WTC11 (cell line): ENCODE measurements at regions not wholly inside any gene's neighbourhood (a gene's known extent, or its start where the extent isn't known, plus 50 kb on each side); places are given as distances from the start of the nearest gene placed in this dataset.
"Not testable (repeated sequence)": the region's sequence is repeated elsewhere in the genome, so short reads cannot be mapped to it uniquely, and the experiment has no call there.

Source experiments
- ATAC-seq: fragments of 200-7000 bp; cut with Tn5 transposase; 2 replicates; pipeline ENCODE4 v1.10.0; 2021; ENCODE audit warnings: mild to moderate bottlenecking, moderate library complexity
- CTCF ChIA-PET: fragments of 300-600 bp; sonication (Branson Sonifier 250); formaldehyde crosslinking; loops from one replicate; lab custom pipeline; 2021; ENCODE audit warnings: antibody characterized with exemption; lab: Charles Lee
- POLR2A ChIA-PET: fragments of 350-600 bp; sonication (Branson Sonifier 250); formaldehyde crosslinking; loops from one replicate; lab custom pipeline; 2021; ENCODE audit warnings: antibody characterized with exemption; lab: Charles Lee
- DNase-seq: peaks from one replicate; pipeline ENCODE4 v3.0.0; 2021; ENCODE audit warnings: low spot score
- H3K27ac Mint-ChIP-seq: 2 replicates; pipeline ENCODE4 v1.8.0; 2021; ENCODE audit warnings: mixed read lengths
- H3K27me3 Mint-ChIP-seq: 2 replicates; pipeline ENCODE4 v1.8.0; 2021; ENCODE audit warnings: low read depth, mild to moderate bottlenecking, moderate library complexity, mixed read lengths
- H3K36me3 Mint-ChIP-seq: 2 replicates; pipeline ENCODE4 v1.8.0; 2021; ENCODE audit warnings: mixed read lengths
- H3K4me1 Mint-ChIP-seq: 2 replicates; pipeline ENCODE4 v1.8.0; 2022; ENCODE audit warnings: mixed read lengths
- H3K4me3 Mint-ChIP-seq: 2 replicates; pipeline ENCODE4 v1.8.0; 2021; ENCODE audit warnings: mild to moderate bottlenecking, moderate library complexity, mixed read lengths
- H3K9me3 Mint-ChIP-seq: 2 replicates; pipeline ENCODE4 v1.8.0; 2021; ENCODE audit warnings: mixed read lengths
- CREB1 ChIP-seq: sonication (generic); formaldehyde crosslinking; IDR thresholded peaks from 2 replicates; pipeline ENCODE4 v1.8.0; 2023; ENCODE audit warnings: mild to moderate bottlenecking, missing genetic modification reagents
- ELF4 ChIP-seq: sonication (generic); formaldehyde crosslinking; IDR thresholded peaks from 2 replicates; pipeline ENCODE4 v1.8.1; 2022; ENCODE audit warnings: low read depth, mild to moderate bottlenecking, moderate library complexity, missing genetic modification reagents
- FOXK1 ChIP-seq: sonication (generic); formaldehyde crosslinking; IDR thresholded peaks from 2 replicates; pipeline ENCODE4 v1.8.0; 2022; ENCODE audit warnings: mild to moderate bottlenecking, moderate library complexity, missing genetic modification reagents
- GTF2I ChIP-seq: fragments of 250-450 bp; sonication (Bioruptor Pico); conservative IDR thresholded peaks from 2 replicates; pipeline ENCODE4 v1.4.0; 2021; ENCODE audit warnings: mild to moderate bottlenecking
- IRF2 ChIP-seq: sonication (generic); formaldehyde crosslinking; IDR thresholded peaks from 2 replicates; pipeline ENCODE4 v1.8.0; 2022; ENCODE audit warnings: low read depth, missing genetic modification reagents, borderline replicate concordance
- JAZF1 ChIP-seq: fragments of 250-450 bp; sonication (Bioruptor Pico); IDR thresholded peaks from 2 replicates; pipeline ENCODE4 v1.9.0; 2021; ENCODE audit warnings: moderate library complexity, mild to moderate bottlenecking, inconsistent platforms
- KAT7 ChIP-seq: sonication (generic); formaldehyde crosslinking; IDR thresholded peaks from 2 replicates; pipeline ENCODE4 v1.8.1; 2023; ENCODE audit warnings: missing genetic modification reagents, mild to moderate bottlenecking, borderline replicate concordance
- NFATC4 ChIP-seq: fragments of 250-450 bp; sonication (Bioruptor Pico); IDR thresholded peaks from 2 replicates; pipeline ENCODE4 v1.9.0; 2021; ENCODE audit warnings: mild to moderate bottlenecking
- NFYB ChIP-seq: sonication (generic); formaldehyde crosslinking; conservative IDR thresholded peaks from 2 replicates; pipeline ENCODE4 v1.8.0; 2022; ENCODE audit warnings: low read depth, missing genetic modification reagents
- PRRX2 ChIP-seq: fragments of 250-450 bp; sonication (Bioruptor Pico); IDR thresholded peaks from 2 replicates; pipeline ENCODE4 v1.8.0; 2021; ENCODE audit warnings: mild to moderate bottlenecking
- RORB ChIP-seq: fragments of 250-450 bp; sonication (Bioruptor Pico); IDR thresholded peaks from 2 replicates; pipeline ENCODE4 v1.9.0; 2021; ENCODE audit warnings: mild to moderate bottlenecking
- TEAD1 ChIP-seq: sonication (generic); formaldehyde crosslinking; IDR thresholded peaks from 2 replicates; pipeline ENCODE4 v1.8.0; 2022; ENCODE audit warnings: mild to moderate bottlenecking, missing genetic modification reagents
- TEAD4 ChIP-seq: sonication (generic); formaldehyde crosslinking; IDR thresholded peaks from 2 replicates; pipeline ENCODE4 v1.8.0; 2022; ENCODE audit warnings: mild to moderate bottlenecking, missing genetic modification reagents
- ZNF232 ChIP-seq: sonication (generic); formaldehyde crosslinking; IDR thresholded peaks from 2 replicates; pipeline ENCODE4 v1.8.0; 2022; ENCODE audit warnings: mild to moderate bottlenecking, missing genetic modification reagents
- ZNF423 ChIP-seq: fragments of 250-450 bp; sonication (Bioruptor Pico); IDR thresholded peaks from 2 replicates; pipeline ENCODE4 v2.1.2; 2022; ENCODE audit warnings: mild to moderate bottlenecking, moderate library complexity
- TF ChIP-seq, protein P1 (sequence below): sonication (generic); formaldehyde crosslinking; IDR thresholded peaks from 2 replicates; pipeline ENCODE4 v1.8.1; 2022; ENCODE audit warnings: mild to moderate bottlenecking, missing genetic modification reagents, moderate library complexity, borderline replicate concordance
- TF ChIP-seq, protein P2 (sequence below): sonication (generic); formaldehyde crosslinking; IDR thresholded peaks from 2 replicates; pipeline ENCODE4 v1.8.0; 2022; ENCODE audit warnings: mild to moderate bottlenecking, missing genetic modification reagents
- TF ChIP-seq, protein P3 (sequence below): sonication (generic); formaldehyde crosslinking; conservative IDR thresholded peaks from 2 replicates; pipeline ENCODE4 v1.8.1; 2022; ENCODE audit warnings: mild to moderate bottlenecking, missing genetic modification reagents
- TF ChIP-seq, protein P4 (sequence below): sonication (generic); formaldehyde crosslinking; IDR thresholded peaks from 2 replicates; pipeline ENCODE4 v1.8.1; 2022; ENCODE audit warnings: mild to moderate bottlenecking, moderate library complexity, missing genetic modification reagents
- TF ChIP-seq, protein P5 (sequence below): sonication (generic); formaldehyde crosslinking; IDR thresholded peaks from 2 replicates; pipeline ENCODE4 v1.8.1; 2023; ENCODE audit warnings: mild to moderate bottlenecking, moderate library complexity, missing genetic modification reagents

DNA sequence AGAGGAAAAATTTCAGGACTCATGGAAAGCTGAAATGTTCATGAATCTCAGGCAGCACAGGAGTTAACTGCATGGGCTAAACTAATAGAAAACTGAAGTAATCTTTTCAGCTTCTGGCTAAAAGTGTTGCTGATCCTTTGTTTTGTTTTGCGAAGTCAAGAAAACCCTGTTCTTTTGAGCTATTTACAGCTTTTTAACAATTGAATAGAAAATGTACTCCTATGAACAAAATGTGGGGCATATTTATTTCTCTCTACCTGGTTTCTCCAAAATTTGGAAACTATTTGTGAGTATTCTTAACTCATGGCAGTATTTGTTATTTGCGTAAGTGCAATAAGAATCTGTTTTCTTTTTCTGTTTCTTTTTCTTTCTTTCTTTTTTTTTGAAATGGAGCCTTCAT, 818.8 kb upstream of the CITED2 start:
- Mint-ChIP-seq H3K4me3 (no peak overlapping the region), H3K4me1 (no peaks in the 10 kb centered on the region), H3K27me3 (no peaks in the 10 kb centered on the region; the same call in 1 of the 2 replicates), H3K27ac (no peak overlapping the region), H3K36me3 (peaks cover 78% of the 10 kb centered on the region), H3K9me3 (peaks cover 91% of the 10 kb centered on the region)
- POLR2A ChIA-PET, result no interaction called here
- CTCF ChIA-PET, result no interaction called here
- DNase-seq (no peak), ATAC-seq (no peak)
- TF ChIP-seq ELF4 (no peak), PRRX2 (CRISPR knock-in tag) (no peak), KAT7 (CRISPR knock-in tag) (no peak), ZNF423 (CRISPR knock-in tag) (no peak)
- TF ChIP-seq, protein P1, sequence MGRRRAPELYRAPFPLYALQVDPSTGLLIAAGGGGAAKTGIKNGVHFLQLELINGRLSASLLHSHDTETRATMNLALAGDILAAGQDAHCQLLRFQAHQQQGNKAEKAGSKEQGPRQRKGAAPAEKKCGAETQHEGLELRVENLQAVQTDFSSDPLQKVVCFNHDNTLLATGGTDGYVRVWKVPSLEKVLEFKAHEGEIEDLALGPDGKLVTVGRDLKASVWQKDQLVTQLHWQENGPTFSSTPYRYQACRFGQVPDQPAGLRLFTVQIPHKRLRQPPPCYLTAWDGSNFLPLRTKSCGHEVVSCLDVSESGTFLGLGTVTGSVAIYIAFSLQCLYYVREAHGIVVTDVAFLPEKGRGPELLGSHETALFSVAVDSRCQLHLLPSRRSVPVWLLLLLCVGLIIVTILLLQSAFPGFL, result no peak

DNA sequence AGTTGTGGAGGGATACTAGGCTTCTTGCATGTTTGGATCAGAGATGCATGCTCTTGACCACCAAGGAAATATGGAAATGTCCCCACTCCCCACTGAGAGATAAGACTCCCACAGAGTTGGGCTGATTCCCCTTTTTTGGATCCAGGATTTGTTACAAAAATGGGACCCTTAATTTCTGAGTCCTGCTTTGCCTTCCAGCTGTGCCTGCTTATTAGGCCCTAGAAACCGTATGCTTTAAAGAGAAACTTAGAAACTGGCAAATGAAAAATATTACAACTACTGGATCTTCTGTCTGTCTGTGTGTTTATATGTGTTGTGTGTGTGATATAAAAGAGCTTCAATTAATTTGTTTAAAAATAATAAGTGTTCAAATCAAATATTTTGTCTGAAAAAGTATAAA, 817.6 kb upstream of the CITED2 start:
- Mint-ChIP-seq H3K27me3 (no peaks in the 10 kb centered on the region; the same call in 1 of the 2 replicates), H3K9me3 (peaks cover 95% of the 10 kb centered on the region)
- no peak for DNase-seq

DNA sequence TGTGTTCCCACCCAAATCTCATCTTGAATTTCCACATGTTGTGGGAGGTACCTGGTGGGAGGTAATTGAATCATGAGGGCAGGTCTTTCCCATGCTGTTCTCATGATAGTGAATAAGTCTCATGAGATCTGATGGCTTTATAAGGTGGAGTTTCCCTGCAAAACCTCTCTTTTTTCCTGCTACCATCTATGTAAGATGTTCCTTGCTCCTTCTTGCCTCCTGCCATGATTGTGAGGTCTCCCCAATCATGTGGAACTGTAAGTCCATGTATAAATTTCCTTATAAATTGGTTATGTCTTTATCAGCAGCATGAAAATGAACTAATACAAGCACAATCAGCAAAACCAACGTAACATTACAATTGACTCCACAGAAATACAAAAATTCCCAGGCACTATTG, 814.8 kb upstream of the CITED2 start:
- not testable (repeated sequence) for H3K27ac Mint-ChIP-seq

More for the DNA sequence above, 817.6 kb upstream of the CITED2 start:
- POLR2A ChIA-PET, result no interaction called here
- ATAC-seq, result no peak
- no peaks in the 10 kb centered on the region for H3K4me1 Mint-ChIP-seq
- CTCF ChIA-PET, result no interaction called here
- TF ChIP-seq ZNF232 (no peak), TEAD4 (CRISPR knock-in tag) (no peak), FOXK1 (CRISPR knock-in tag) (no peak), RORB (no peak), GTF2I (CRISPR knock-in tag) (no peak), IRF2 (CRISPR knock-in tag) (no peak), TEAD1 (no peak), CREB1 (CRISPR knock-in tag) (no peak), NFYB (CRISPR knock-in tag) (no peak), KAT7 (CRISPR knock-in tag) (no peak)
- TF ChIP-seq, protein P2, sequence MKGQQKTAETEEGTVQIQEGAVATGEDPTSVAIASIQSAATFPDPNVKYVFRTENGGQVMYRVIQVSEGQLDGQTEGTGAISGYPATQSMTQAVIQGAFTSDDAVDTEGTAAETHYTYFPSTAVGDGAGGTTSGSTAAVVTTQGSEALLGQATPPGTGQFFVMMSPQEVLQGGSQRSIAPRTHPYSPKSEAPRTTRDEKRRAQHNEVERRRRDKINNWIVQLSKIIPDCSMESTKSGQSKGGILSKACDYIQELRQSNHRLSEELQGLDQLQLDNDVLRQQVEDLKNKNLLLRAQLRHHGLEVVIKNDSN, result no peak
- TF ChIP-seq, protein P3, sequence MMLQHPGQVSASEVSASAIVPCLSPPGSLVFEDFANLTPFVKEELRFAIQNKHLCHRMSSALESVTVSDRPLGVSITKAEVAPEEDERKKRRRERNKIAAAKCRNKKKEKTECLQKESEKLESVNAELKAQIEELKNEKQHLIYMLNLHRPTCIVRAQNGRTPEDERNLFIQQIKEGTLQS, result no peak
- TF ChIP-seq, protein P4, sequence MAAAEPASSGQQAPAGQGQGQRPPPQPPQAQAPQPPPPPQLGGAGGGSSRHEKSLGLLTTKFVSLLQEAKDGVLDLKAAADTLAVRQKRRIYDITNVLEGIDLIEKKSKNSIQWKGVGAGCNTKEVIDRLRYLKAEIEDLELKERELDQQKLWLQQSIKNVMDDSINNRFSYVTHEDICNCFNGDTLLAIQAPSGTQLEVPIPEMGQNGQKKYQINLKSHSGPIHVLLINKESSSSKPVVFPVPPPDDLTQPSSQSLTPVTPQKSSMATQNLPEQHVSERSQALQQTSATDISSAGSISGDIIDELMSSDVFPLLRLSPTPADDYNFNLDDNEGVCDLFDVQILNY, result no peak
- TF ChIP-seq, protein P1, result no peak
- no peak overlapping the region for H3K4me3 Mint-ChIP-seq
- H3K27ac Mint-ChIP-seq, result no peak overlapping the region
- H3K36me3 Mint-ChIP-seq, result peaks cover 89% of the 10 kb centered on the region

DNA sequence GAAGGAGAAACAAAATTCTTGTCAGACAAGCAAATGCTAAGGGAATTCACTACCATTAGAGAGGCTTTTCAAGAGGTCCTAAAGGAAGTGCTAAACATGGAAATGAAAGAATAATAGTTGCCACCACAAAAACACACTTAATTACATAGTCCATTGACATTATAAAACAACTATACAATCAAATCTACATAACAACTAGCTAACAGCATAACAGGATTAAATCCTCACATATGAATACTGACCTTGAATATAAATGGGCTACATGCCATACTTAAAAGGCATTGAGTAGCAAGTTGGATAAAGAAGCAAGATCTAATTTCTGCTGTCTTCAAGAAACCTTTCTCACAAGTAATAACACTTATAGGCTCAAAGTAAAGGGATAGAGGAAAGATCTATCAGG, 811.5 kb upstream of the CITED2 start:
- peaks cover 67% of the 10 kb centered on the region for H3K36me3 Mint-ChIP-seq

More for the DNA sequence above, 814.8 kb upstream of the CITED2 start:
- peaks cover 94% of the 10 kb centered on the region for H3K9me3 Mint-ChIP-seq
- POLR2A ChIA-PET, H3K27me3 Mint-ChIP-seq, CTCF ChIA-PET, ATAC-seq, H3K4me3 Mint-ChIP-seq, DNase-seq: not testable (repeated sequence)
- peaks cover 13% of the 10 kb centered on the region for H3K4me1 Mint-ChIP-seq
- H3K36me3 Mint-ChIP-seq, result peaks cover 97% of the 10 kb centered on the region

More for the DNA sequence above, 811.5 kb upstream of the CITED2 start:
- no peak; the same call in 1 of the 2 replicates for ATAC-seq
- CTCF ChIA-PET, result no interaction called here
- no peaks in the 10 kb centered on the region; the same call in 1 of the 2 replicates for H3K27me3 Mint-ChIP-seq
- POLR2A ChIA-PET, result no interaction called here
- no peak for DNase-seq
- peaks cover 13% of the 10 kb centered on the region for H3K4me1 Mint-ChIP-seq
- no peak overlapping the region for H3K4me3 Mint-ChIP-seq
- TF ChIP-seq NFATC4 (CRISPR knock-in tag), result no peak
- TF ChIP-seq FOXK1 (CRISPR knock-in tag), result no peak
- no peak for TF ChIP-seq TEAD4 (CRISPR knock-in tag)
- TF ChIP-seq, protein P5, sequence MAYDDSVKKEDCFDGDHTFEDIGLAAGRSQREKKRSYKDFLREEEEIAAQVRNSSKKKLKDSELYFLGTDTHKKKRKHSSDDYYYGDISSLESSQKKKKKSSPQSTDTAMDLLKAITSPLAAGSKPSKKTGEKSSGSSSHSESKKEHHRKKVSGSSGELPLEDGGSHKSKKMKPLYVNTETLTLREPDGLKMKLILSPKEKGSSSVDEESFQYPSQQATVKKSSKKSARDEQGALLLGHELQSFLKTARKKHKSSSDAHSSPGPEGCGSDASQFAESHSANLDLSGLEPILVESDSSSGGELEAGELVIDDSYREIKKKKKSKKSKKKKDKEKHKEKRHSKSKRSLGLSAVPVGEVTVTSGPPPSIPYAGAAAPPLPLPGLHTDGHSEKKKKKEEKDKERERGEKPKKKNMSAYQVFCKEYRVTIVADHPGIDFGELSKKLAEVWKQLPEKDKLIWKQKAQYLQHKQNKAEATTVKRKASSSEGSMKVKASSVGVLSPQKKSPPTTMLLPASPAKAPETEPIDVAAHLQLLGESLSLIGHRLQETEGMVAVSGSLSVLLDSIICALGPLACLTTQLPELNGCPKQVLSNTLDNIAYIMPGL (CRISPR knock-in tag), result no peak
- no peak for TF ChIP-seq JAZF1 (CRISPR knock-in tag)
- no peak overlapping the region for H3K27ac Mint-ChIP-seq
- H3K9me3 Mint-ChIP-seq, result peaks cover 70% of the 10 kb centered on the region
